Activated B cell treated with CpG ODN at 0.5 μM for 24 hours (primary cell): ENCODE measurements at regions not wholly inside any gene's neighbourhood (a gene's known extent, or its start where the extent isn't known, plus 50 kb on each side); places are given as distances from the start of the nearest gene placed in this dataset.

Experiments
- ATAC-seq: fragments of 200-7000 bp; cut with Tn5 transposase; one replicate; pipeline ENCODE4 v1.10.0; 2021; ENCODE audit warnings: low read depth, mild to moderate bottlenecking, moderate library complexity
- CTCF ChIA-PET: fragments of 350-600 bp; sonication (Branson Sonifier 250); formaldehyde crosslinking; loops from one replicate; lab custom pipeline; 2021; ENCODE audit warnings: antibody characterized with exemption; lab: Charles Lee
- POLR2A ChIA-PET: fragments of 350-600 bp; sonication (Branson Sonifier 250); formaldehyde crosslinking; loops from one replicate; lab custom pipeline; 2021; ENCODE audit warnings: antibody characterized with exemption; lab: Charles Lee
- DNase-seq: peaks from one replicate; pipeline ENCODE4 v3.0.0; 2022
- H3K27ac Mint-ChIP-seq: one replicate; pipeline ENCODE4 v1.8.0; 2020; ENCODE audit warnings: mixed read lengths
- H3K27me3 Mint-ChIP-seq: one replicate; pipeline ENCODE4 v1.8.0; 2021; ENCODE audit warnings: mixed read lengths
- H3K36me3 Mint-ChIP-seq: one replicate; pipeline ENCODE4 v1.8.0; 2021; ENCODE audit warnings: low read depth, mixed read lengths
- H3K4me1 Mint-ChIP-seq: one replicate; pipeline ENCODE4 v1.8.0; 2021; ENCODE audit warnings: mixed read lengths
- H3K4me3 Mint-ChIP-seq: one replicate; pipeline ENCODE4 v1.8.0; 2020; ENCODE audit warnings: mild to moderate bottlenecking, mixed read lengths
- H3K9me3 Mint-ChIP-seq: one replicate; pipeline ENCODE4 v1.8.0; 2020; ENCODE audit warnings: mixed read lengths
- intact Hi-C: fragments of 100-400 bp; cut with micrococcal nuclease; formaldehyde crosslinking; loops from one replicate; pipeline ENCODE4 v1.15.1; 2024
- TF ChIP-seq, protein P1 (sequence below): fragments of 200-600 bp; IDR thresholded peaks from one replicate; pipeline ENCODE4 v1.8.0; 2022; ENCODE audit warnings: antibody characterized with exemption, mild to moderate bottlenecking

DNA sequence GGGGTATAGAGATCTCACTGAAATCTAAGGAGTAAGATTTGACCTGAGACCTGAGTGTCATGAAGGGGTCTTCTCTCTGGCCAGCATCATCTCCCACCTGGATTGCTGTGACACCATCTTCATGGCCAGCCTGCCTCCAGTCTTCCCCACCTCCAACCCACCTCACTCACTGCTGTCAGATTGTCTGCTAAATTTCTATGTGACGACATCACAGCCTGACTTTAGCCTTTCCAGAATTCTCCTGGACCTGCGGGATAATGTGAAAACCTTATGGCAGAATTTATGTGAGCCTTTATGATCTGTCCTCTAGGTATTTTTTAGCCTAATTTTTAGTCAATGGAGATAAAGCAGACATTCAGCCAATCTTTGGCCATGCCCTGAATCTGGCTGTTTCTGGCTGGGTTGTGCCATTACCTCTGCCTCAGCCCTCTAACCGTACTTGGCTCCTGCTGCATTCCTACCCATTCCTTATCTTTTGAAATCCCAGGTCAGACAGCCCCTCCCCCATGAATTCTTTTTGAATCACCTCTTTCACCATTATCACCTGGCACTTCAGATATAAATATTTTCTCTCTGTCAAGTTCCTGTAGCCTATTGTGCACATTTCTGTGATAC is 66.4 kb upstream of the MMADHC start:
- DNase-seq (no peak), ATAC-seq (no peak)
- H3K36me3 Mint-ChIP-seq, result no peaks in the 10 kb centered on the region
- no peak overlapping the region for H3K4me3 Mint-ChIP-seq
- peaks cover 3% of the 10 kb centered on the region for H3K9me3 Mint-ChIP-seq
- H3K4me1 Mint-ChIP-seq, result no peaks in the 10 kb centered on the region
- TF ChIP-seq, protein P1, sequence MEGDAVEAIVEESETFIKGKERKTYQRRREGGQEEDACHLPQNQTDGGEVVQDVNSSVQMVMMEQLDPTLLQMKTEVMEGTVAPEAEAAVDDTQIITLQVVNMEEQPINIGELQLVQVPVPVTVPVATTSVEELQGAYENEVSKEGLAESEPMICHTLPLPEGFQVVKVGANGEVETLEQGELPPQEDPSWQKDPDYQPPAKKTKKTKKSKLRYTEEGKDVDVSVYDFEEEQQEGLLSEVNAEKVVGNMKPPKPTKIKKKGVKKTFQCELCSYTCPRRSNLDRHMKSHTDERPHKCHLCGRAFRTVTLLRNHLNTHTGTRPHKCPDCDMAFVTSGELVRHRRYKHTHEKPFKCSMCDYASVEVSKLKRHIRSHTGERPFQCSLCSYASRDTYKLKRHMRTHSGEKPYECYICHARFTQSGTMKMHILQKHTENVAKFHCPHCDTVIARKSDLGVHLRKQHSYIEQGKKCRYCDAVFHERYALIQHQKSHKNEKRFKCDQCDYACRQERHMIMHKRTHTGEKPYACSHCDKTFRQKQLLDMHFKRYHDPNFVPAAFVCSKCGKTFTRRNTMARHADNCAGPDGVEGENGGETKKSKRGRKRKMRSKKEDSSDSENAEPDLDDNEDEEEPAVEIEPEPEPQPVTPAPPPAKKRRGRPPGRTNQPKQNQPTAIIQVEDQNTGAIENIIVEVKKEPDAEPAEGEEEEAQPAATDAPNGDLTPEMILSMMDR, result no peak
- intact Hi-C loops, result no loop called here
- no peaks in the 10 kb centered on the region for H3K27me3 Mint-ChIP-seq
- H3K27ac Mint-ChIP-seq, result no peak overlapping the region
- ChIA-PET POLR2A (no interaction called here), CTCF (no interaction called here)

- no peaks in the 10 kb centered on the region for H3K36me3 Mint-ChIP-seq
- POLR2A ChIA-PET, result no interaction called here
- ATAC-seq (no peak), DNase-seq (no peak)
- peaks cover 3% of the 10 kb centered on the region for H3K9me3 Mint-ChIP-seq
- H3K27ac Mint-ChIP-seq, result no peak overlapping the region
- CTCF ChIA-PET, result no interaction called here
- H3K27me3 Mint-ChIP-seq, result peaks cover 3% of the 10 kb centered on the region
- H3K4me1 Mint-ChIP-seq, result no peaks in the 10 kb centered on the region
- TF ChIP-seq, protein P1, result no peak
- intact Hi-C loops, result no loop called here
- H3K4me3 Mint-ChIP-seq, result no peak overlapping the region
These were observed 65.4 kb upstream of the MMADHC start for GRCh38 chr2:149652926-149653325.

DNA sequence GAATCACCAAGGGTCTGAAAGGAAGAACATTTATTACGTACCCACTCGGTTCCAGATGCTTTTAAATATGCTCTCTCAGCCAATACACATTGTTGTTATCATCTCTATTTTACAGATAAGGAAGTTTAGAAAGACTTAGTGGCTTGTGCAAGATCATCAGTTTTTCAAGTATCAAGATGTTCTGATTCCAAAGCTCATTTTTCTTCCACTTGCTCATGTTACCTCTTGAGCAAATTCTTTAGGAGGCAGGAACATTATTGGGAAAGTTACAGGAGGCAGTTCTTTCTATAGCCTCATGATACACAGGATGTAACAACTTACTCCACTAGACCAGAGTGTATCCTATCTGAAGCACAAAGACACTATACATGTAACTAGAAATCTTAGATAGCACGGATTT is 65.0 kb upstream of the MMADHC start:
- POLR2A ChIA-PET, result no interaction called here
- no peak overlapping the region for H3K27ac Mint-ChIP-seq
- intact Hi-C loops, result no loop called here

DNA sequence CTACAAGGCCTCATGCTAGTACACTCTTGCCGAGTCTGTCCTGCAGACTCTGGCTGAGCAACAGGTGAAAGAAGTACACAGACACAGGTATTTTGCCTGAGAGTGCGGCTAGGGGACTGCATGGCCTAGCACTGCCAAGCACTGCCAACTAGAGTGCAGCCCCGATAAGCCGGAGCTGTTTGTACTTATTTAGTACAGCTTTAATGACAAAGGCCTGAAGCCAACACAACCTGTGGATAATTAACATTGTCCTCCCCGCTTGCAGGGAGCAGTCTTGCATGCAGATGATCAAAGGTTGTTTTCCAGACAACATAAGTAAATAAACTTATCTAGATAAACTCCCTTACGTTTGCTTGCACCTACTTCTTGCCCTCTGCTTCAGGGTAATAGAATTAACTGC is 63.7 kb upstream of the MMADHC start:
- intact Hi-C loops, result no loop called here
- ATAC-seq (no peak), DNase-seq (no peak)
- CTCF ChIA-PET, result no interaction called here
- H3K9me3 Mint-ChIP-seq, result peaks cover 3% of the 10 kb centered on the region
- no peak overlapping the region for H3K4me3 Mint-ChIP-seq
- H3K27me3 Mint-ChIP-seq, result peaks cover 3% of the 10 kb centered on the region
- no peak overlapping the region for H3K27ac Mint-ChIP-seq
- no peaks in the 10 kb centered on the region for H3K4me1 Mint-ChIP-seq
- TF ChIP-seq, protein P1, result no peak
- POLR2A ChIA-PET, result no interaction called here
- no peaks in the 10 kb centered on the region for H3K36me3 Mint-ChIP-seq

More for the DNA sequence above, 65.0 kb upstream of the MMADHC start:
- peaks cover 3% of the 10 kb centered on the region for H3K27me3 Mint-ChIP-seq
- H3K4me1 Mint-ChIP-seq, result no peaks in the 10 kb centered on the region
- H3K36me3 Mint-ChIP-seq, result no peaks in the 10 kb centered on the region
- CTCF ChIA-PET, result no interaction called here
- DNase-seq (no peak), ATAC-seq (no peak)
- peaks cover 3% of the 10 kb centered on the region for H3K9me3 Mint-ChIP-seq
- TF ChIP-seq, protein P1, result no peak
- H3K4me3 Mint-ChIP-seq, result no peak overlapping the region

DNA sequence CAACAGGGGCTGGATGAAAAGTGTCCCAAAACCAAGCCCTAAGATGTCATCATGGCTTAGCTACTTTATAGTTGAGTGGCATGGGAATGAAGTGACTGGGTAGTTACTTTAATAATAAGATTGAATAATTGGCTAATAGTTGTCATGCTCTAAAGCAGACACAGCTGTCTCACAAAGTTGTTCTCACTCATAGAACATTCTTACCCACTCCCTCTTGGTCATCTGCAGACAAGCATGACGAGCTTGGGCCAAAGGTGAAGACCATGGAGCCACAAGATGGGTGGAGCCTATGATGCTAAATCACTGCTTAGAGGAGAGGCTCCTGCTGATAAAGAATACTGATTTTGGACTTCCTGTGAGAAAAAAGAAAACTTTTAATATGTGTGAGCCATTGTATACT is 62.4 kb upstream of the MMADHC start:
- TF ChIP-seq, protein P1, result no peak
- no peak overlapping the region for H3K4me3 Mint-ChIP-seq

More for the DNA sequence above, 62.4 kb upstream of the MMADHC start:
- H3K27me3 Mint-ChIP-seq, result peaks cover 3% of the 10 kb centered on the region
- H3K27ac Mint-ChIP-seq, result no peak overlapping the region
- DNase-seq, result no peak
- no peaks in the 10 kb centered on the region for H3K4me1 Mint-ChIP-seq
- ChIA-PET CTCF (no interaction called here), POLR2A (no interaction called here)
- no peaks in the 10 kb centered on the region for H3K36me3 Mint-ChIP-seq
- intact Hi-C loops, result no loop called here
- no peak for ATAC-seq
- H3K9me3 Mint-ChIP-seq, result no peaks in the 10 kb centered on the region
